CD4-positive, alpha-beta T cell treated with Interleukin-1 beta for 1 hour (primary cell): ENCODE measurements at regions not wholly inside any gene's neighbourhood (a gene's known extent, or its start where the extent isn't known, plus 50 kb on each side); places are given as distances from the start of the nearest gene placed in this dataset.
"Not testable (repeated sequence)": the region's sequence is repeated elsewhere in the genome, so short reads cannot be mapped to it uniquely, and the experiment has no call there.

Experiments used
- DNase-seq, 2 donors: peaks; one replicate each; pipeline ENCODE4 v3.0.0-alpha.2; 2020 to 2022

DNA sequence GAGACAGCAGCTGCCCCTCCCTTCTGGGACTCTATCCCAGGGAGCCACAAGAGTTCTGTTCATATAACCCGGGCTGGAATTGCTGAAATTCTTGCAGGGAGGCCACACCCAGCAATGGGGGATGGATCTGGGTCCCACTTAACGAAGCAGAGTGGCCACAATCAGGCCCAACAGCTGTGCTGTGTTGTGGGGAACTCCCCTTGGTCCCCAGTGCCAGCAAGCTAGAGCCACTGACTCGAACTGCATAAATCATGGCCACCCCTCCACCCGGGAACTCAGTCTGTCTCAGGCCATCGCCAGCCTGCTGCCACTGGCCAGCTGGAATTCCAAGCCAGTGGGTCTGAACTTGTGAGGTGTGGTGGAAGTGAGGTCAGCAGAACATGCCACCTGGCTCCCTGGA lies 111.1 kb downstream of the KLF8 start:
- no peak for DNase-seq

DNA sequence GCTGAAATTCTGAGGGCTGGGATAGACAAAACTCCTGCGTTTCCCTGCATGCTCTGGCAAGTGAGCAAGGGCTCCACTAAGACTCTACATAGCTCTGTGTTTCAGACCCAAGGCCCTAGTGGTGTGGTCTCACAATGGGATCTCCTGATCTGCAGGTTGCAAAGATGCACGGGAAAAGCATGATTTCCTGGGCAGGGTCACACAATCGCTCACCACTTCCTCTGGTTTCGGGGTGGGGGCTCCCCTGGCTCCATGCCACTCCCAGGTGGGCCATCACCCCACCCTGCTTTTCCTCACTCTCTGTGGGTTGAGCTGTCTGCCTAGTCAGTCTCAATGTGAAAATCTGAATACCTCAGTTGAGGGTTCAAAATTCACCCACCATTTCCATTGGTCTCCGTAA lies 111.5 kb downstream of the KLF8 start:
- no peak for DNase-seq

DNA sequence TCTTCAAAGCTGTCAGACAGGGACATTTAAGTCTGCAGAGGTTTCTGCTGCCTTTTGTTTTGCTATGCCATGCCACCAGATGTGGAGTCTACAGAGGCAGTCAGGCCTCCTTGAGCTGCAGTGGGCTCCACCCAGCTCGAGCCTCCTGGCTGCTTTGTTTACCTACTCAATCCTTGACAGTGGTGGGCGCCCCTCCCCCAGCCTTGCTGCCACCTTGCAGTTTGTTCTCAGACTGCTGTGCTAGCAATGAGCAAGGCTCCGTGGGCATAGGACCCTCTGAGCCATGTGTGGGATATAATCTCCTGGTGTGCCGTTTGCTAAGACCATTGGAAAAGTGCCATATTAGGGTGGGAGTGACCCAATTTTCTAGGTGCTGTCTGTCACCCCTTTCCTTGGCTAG lies 126.0 kb downstream of the KLF8 start:
- DNase-seq: not testable (repeated sequence)

DNA sequence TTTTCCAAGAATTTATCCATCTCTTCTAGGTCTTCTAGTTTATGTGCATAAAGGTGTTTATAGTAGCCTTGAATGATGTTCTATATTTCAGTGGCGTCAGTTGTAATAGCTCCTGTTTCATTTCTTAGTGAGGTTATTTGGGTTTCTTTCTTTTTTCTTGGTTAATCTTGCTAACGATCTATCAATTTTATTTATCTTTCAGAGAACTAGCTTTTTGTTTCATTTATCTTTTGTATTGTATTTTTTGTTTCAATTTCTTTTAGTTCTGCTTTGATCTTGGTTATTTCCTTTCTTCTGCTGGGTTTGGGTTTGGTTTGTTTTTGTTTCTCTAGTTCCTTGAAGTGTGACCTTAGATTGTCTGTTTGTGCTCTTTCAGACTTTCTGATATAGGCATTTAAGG lies 133.0 kb downstream of the KLF8 start:
- peak in 1 of 2 donors; percentile 12 for DNase-seq

- no peak for DNase-seq
These were observed 134.7 kb downstream of the KLF8 start for GRCh38 chrX:56366901-56367300.

- no peak for DNase-seq
These were observed 136.8 kb downstream of the KLF8 start for GRCh38 chrX:56368962-56369361.

DNA sequence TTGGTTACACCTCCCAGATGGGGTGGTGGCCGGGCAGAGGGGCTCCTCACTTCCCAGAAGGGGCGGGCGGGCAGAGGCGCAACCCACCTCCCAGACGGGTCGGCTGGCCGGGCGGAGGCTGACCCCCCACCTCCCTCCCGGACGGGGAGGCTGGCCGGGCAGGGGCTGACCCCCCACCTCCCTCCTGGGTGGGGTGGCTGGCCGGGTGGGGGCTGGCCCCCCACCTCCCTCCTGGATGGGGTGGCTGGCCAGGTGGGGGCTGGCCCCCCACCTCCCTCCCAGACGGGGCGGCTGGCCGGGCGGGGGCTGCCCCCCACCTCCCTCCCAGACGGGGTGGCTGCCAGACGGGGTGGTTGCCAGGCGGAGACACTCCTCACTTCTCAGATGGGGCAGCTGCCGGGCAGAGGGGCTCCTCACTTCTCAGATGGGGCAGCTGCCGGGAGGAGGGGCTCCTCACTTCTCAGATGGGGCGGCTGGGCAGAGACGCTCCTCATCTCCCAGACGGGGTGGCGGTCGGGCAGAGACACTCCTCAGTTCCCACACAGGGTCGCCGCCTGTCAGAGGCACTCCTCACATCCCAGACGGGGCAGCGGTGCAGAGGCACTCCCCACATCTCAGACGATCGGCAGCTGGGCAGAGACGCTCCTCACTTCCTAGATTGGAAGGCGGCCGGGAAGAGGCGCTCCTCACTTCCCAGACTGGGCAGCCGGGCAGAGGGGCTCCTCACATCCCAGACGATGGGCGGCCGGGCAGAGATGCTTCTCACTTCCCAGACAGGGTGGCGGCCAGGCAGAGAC lies 148.0 kb downstream of the KLF8 start:
- not testable (repeated sequence) for DNase-seq

- no peak for DNase-seq
These were observed 150.1 kb downstream of the KLF8 start for GRCh38 chrX:56382278-56382677.

GRCh38 chrX:56385336-56385735 lies 153.2 kb downstream of the KLF8 start:
- peak; percentile 4 to 31 for DNase-seq

- no peak for DNase-seq
These were observed 153.8 kb downstream of the KLF8 start for GRCh38 chrX:56385960-56386359.

GRCh38 chrX:56397636-56398035 lies 165.5 kb downstream of the KLF8 start:
- DNase-seq: peak in 1 of 2 donors; percentile 10

DNA sequence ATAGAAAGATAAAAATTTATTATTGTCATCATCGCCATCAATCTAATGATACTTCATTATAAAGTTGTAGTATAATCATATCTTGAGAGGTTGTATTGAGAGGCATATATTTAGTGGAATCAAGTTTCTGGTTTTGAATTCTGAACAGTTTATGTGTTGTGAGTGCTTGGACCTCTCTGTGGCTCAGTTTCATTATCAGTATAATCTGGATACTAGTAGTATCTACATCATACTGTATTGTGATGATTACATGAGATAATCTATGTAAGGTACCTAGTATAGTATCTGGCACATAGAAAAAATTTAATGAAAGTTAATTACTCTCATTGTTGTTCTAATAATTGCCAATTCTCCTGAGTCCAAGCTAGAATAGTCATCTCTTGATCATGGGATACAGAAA lies 161.2 kb upstream of the UBQLN2 start:
- DNase-seq: no peak

GRCh38 chrX:56429581-56429980 lies 133.8 kb upstream of the UBQLN2 start:
- no peak for DNase-seq

DNA sequence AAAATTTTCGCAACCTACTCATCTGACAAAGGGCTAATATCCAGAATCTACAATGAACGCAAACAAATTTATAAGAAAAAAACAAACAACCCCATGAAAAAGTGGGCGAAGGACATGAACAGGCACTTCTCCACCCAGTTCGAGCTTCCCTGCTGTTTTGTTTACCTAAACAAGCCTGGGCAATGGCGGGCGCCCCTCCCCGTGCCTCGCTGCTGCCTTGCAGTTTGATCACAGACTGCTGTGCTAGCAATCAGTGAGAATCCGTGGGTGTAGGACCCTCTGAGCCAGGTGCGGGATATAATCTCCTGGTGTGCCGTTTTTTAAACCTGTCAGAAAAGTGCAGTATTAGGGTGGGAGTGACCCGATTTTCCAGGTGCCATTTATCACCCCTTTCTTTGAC lies 111.4 kb upstream of the UBQLN2 start:
- not testable (repeated sequence) for DNase-seq

GRCh38 chrX:56462389-56462788 lies 101.0 kb upstream of the UBQLN2 start:
- DNase-seq: no peak

- no peak for DNase-seq
These were observed 95.0 kb upstream of the UBQLN2 start for GRCh38 chrX:56468441-56468840.

GRCh38 chrX:56494923-56495322 lies 68.5 kb upstream of the UBQLN2 start:
- DNase-seq: not testable (repeated sequence)

GRCh38 chrX:56498756-56499155 lies 64.7 kb upstream of the UBQLN2 start:
- no peak for DNase-seq

DNA sequence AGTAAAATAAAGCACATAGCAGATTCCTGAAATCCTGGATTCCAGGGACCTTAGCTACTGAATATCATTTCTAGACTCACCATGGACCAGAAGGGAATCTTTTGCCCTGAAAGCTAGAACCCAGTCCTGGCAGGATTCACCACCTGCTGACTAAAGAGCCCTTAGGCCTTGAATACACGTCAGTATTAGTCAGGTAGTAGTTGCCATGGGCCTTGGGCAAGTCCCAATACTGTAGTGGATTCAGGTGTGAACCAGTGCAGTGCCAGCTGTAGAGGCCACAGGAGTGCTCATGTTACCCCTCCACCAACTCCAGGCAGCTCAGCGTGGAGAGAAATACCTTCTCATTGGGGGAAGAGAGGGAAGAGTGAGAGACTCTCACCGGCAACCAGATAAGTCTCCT lies 64.1 kb upstream of the UBQLN2 start:
- DNase-seq: no peak

GRCh38 chrX:56503941-56504673 lies 59.3 kb upstream of the UBQLN2 start:
- DNase-seq: no peak

DNA sequence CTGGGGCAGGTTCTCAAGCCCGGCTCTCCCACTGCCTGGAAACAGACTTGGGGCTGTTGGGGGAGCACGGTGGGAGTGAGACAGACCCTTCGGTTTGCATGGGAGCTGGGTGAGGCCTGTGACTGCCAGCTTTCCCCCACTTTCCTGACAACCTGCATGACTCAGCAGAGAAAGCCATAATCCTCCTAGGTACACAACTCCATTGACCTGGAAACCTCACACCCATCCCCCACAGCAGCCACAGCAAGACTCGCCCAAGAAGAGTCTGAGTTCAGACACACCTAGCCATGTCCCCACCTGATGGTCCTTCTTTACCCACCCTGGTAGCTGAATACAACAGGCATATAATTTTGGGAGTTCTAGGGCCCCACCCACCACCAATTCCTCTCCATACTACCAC lies 57.6 kb upstream of the UBQLN2 start:
- no peak for DNase-seq
